CD4-positive, CD25-positive, alpha-beta regulatory T cell (primary cell): ENCODE measurements at regions not wholly inside any gene's neighbourhood (a gene's known extent, or its start where the extent isn't known, plus 50 kb on each side); places are given as distances from the start of the nearest gene placed in this dataset.

Source experiments
- ATAC-seq, 2 donors: fragments of 150-1000 bp; cut with Tn5 transposase; one replicate each; pipeline ENCODE4 v1.10.0; 2021; ENCODE audit warnings: low read depth in 2 of 2, moderate number of reproducible peaks in 2 of 2, moderate library complexity in 1 of 2
- DNase-seq, 3 donors: peaks; one replicate each; pipeline versions ENCODE4 v3.0.0 to v3.0.0-alpha.2; 2012 to 2022; ENCODE audit warnings: mixed read lengths in 1 of 3
- H3K27ac ChIP-seq: one replicate; pipeline ENCODE4 v1.7.0; 2013; ENCODE audit warnings: mild to moderate bottlenecking, low read length; ENCODE audit not compliant: insufficient read depth, poor library complexity, severe bottlenecking
- H3K27me3 ChIP-seq: one replicate; pipeline ENCODE4 v1.7.0; 2013; ENCODE audit warnings: low read length; ENCODE audit not compliant: control insufficient read depth, insufficient read depth
- H3K36me3 ChIP-seq: one replicate; pipeline ENCODE4 v1.7.0; 2013; ENCODE audit warnings: mild to moderate bottlenecking, low read length, moderate library complexity; ENCODE audit not compliant: control insufficient read depth, insufficient read depth
- H3K4me1 ChIP-seq: 2 replicates; pipeline ENCODE4 v1.7.0; 2013; ENCODE audit warnings: mild to moderate bottlenecking, low read length; ENCODE audit not compliant: insufficient read depth, control insufficient read depth, poor library complexity, severe bottlenecking
- H3K4me3 ChIP-seq: one replicate; pipeline ENCODE4 v1.7.0; 2013; ENCODE audit warnings: low read depth, mild to moderate bottlenecking, low read length, moderate library complexity
- H3K9me3 ChIP-seq, 2 experiments: 1 replicate in 1 of 2; 2 replicates in 1 of 2; pipeline ENCODE4 v1.7.0; 2013; ENCODE audit warnings: low read length in 2 of 2, mild to moderate bottlenecking in 1 of 2, moderate library complexity in 1 of 2; ENCODE audit not compliant: control insufficient read depth in 2 of 2
- H3K27ac Mint-ChIP-seq, 3 donors: one replicate each; pipeline ENCODE4 v1.8.0; 2020 to 2022; ENCODE audit warnings: mild to moderate bottlenecking in 3 of 3, mixed read lengths in 3 of 3, moderate library complexity in 2 of 3
- H3K27me3 Mint-ChIP-seq: one replicate; pipeline ENCODE4 v1.8.0; 2022; ENCODE audit warnings: mild to moderate bottlenecking, mixed read lengths
- H3K36me3 Mint-ChIP-seq: one replicate; pipeline ENCODE4 v1.8.0; 2020; ENCODE audit warnings: mixed read lengths
- H3K4me1 Mint-ChIP-seq, 4 donors: one replicate each; pipeline ENCODE4 v1.8.0; 2020 to 2022; ENCODE audit warnings: mixed read lengths in 4 of 4, mild to moderate bottlenecking in 1 of 4
- H3K4me3 Mint-ChIP-seq, 4 donors: one replicate each; pipeline ENCODE4 v1.8.0; 2020 to 2022; ENCODE audit warnings: mild to moderate bottlenecking in 4 of 4, mixed read lengths in 4 of 4, moderate library complexity in 3 of 4
- H3K9me3 Mint-ChIP-seq, 7 donors: one replicate each; pipeline ENCODE4 v1.8.0; 2020 to 2022; ENCODE audit warnings: mixed read lengths in 7 of 7, mild to moderate bottlenecking in 3 of 7, moderate library complexity in 2 of 7

- no peak for ATAC-seq
Measured at GRCh38 chr10:129090165-129090564, 376.9 kb upstream of the MGMT start.

GRCh38 chr10:129090618-129091366, 376.2 kb upstream of the MGMT start:
- no peaks in the 10 kb centered on the region for H3K27me3 ChIP-seq
- no peak overlapping the region for H3K4me3 ChIP-seq
- no peaks in the 10 kb centered on the region for H3K36me3 Mint-ChIP-seq
- H3K27me3 Mint-ChIP-seq, result peaks cover 17% of the 10 kb centered on the region
- H3K4me1 Mint-ChIP-seq, result peaks cover 0 to 8% (median 3%) of the 10 kb centered on the region in 4 donors
- H3K27ac Mint-ChIP-seq, result peak overlapping the region in 1 of 3 donors; percentile 27
- ATAC-seq (no peak), DNase-seq (no peak)
- H3K9me3 ChIP-seq, result no peaks in the 10 kb centered on the region
- H3K36me3 ChIP-seq, result no peaks in the 10 kb centered on the region
- peaks cover 0 to 5% (median 0%) of the 10 kb centered on the region in 7 donors for H3K9me3 Mint-ChIP-seq
- no peak overlapping the region for H3K4me3 Mint-ChIP-seq
- no peaks in the 10 kb centered on the region for H3K4me1 ChIP-seq
- no peak overlapping the region for H3K27ac ChIP-seq

More at GRCh38 chr10:129090165-129090564, 376.9 kb upstream of the MGMT start:
- Mint-ChIP-seq H3K27ac (no peak overlapping the region), H3K27me3 (peaks cover 17% of the 10 kb centered on the region), H3K4me3 (no peak overlapping the region), H3K36me3 (no peaks in the 10 kb centered on the region), H3K9me3 (peaks cover 0 to 5% (median 0%) of the 10 kb centered on the region in 7 donors), H3K4me1 (peaks cover 0 to 8% (median 3%) of the 10 kb centered on the region in 4 donors)
- H3K36me3 ChIP-seq, result no peaks in the 10 kb centered on the region
- H3K4me3 ChIP-seq, result no peak overlapping the region
- no peaks in the 10 kb centered on the region for H3K4me1 ChIP-seq
- no peak for DNase-seq
- H3K27me3 ChIP-seq, result no peaks in the 10 kb centered on the region
- no peaks in the 10 kb centered on the region for H3K9me3 ChIP-seq
- no peak overlapping the region for H3K27ac ChIP-seq

GRCh38 chr10:129093641-129094040, 373.4 kb upstream of the MGMT start:
- Histone ChIP-seq H3K4me3 (no peak overlapping the region), H3K27me3 (no peaks in the 10 kb centered on the region), H3K4me1 (no peaks in the 10 kb centered on the region), H3K27ac (no peak overlapping the region), H3K9me3 (no peaks in the 10 kb centered on the region), H3K36me3 (no peaks in the 10 kb centered on the region)
- no peak for DNase-seq
- no peak for ATAC-seq
- Mint-ChIP-seq H3K27ac (peak overlapping the region in 1 of 3 donors; percentile 50), H3K36me3 (no peaks in the 10 kb centered on the region), H3K27me3 (peaks cover 5% of the 10 kb centered on the region), H3K9me3 (peaks cover 0 to 2% (median 0%) of the 10 kb centered on the region in 7 donors), H3K4me1 (peaks cover 0 to 8% (median 3%) of the 10 kb centered on the region in 4 donors), H3K4me3 (no peak overlapping the region)

- Mint-ChIP-seq H3K4me3 (no peak overlapping the region), H3K4me1 (peaks cover 0 to 9% (median 3%) of the 10 kb centered on the region in 4 donors), H3K36me3 (no peaks in the 10 kb centered on the region), H3K27me3 (peaks cover 5% of the 10 kb centered on the region), H3K27ac (peak overlapping the region in 1 of 3 donors; percentile 50), H3K9me3 (peaks cover 0 to 2% (median 0%) of the 10 kb centered on the region in 7 donors)
- ATAC-seq (no peak), DNase-seq (no peak)
- no peak overlapping the region for H3K27ac ChIP-seq
- no peaks in the 10 kb centered on the region for H3K9me3 ChIP-seq
- H3K27me3 ChIP-seq, result no peaks in the 10 kb centered on the region
- H3K4me3 ChIP-seq, result no peak overlapping the region
- no peaks in the 10 kb centered on the region for H3K36me3 ChIP-seq
- no peaks in the 10 kb centered on the region for H3K4me1 ChIP-seq
Measured at GRCh38 chr10:129094233-129094632, 372.8 kb upstream of the MGMT start.

- H3K27me3 Mint-ChIP-seq, result no peaks in the 10 kb centered on the region
- DNase-seq (no peak), ATAC-seq (no peak)
- no peaks in the 10 kb centered on the region for H3K36me3 Mint-ChIP-seq
- no peaks in the 10 kb centered on the region for H3K4me1 ChIP-seq
- peaks cover under 1 to 12% (median 3%) of the 10 kb centered on the region in 4 donors for H3K4me1 Mint-ChIP-seq
- no peaks in the 10 kb centered on the region for H3K36me3 ChIP-seq
- H3K4me3 ChIP-seq, result no peak overlapping the region
- peaks cover 0 to under 1% (median 0%) of the 10 kb centered on the region in 7 donors for H3K9me3 Mint-ChIP-seq
- H3K4me3 Mint-ChIP-seq, result no peak overlapping the region
- no peaks in the 10 kb centered on the region for H3K9me3 ChIP-seq
- no peak overlapping the region for H3K27ac ChIP-seq
- H3K27ac Mint-ChIP-seq, result no peak overlapping the region
- no peaks in the 10 kb centered on the region for H3K27me3 ChIP-seq
Measured at GRCh38 chr10:129094861-129095260, 372.2 kb upstream of the MGMT start.

DNA sequence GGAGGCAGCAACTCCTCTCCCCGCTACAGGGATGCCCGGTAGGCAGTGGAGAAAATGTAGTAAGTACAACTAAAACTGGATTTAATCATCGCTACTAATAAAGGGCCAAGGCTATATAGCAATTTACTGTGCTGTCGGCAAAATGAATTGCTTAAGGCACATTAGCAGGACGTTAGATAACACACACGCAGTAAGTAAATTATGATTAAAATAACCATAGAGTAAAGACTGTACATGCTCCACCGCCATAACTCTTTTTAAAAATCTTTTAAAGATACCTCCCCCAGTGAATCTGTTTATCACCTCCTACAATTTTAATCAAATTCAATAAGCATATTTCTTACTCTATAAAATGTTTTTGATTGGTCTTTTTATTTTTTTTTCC, 371.4 kb upstream of the MGMT start:
- DNase-seq (no peak), ATAC-seq (no peak)
- Mint-ChIP-seq H3K27me3 (no peaks in the 10 kb centered on the region), H3K9me3 (no peaks in the 10 kb centered on the region), H3K36me3 (no peaks in the 10 kb centered on the region), H3K4me3 (no peak overlapping the region), H3K4me1 (peaks cover 2 to 16% (median 6%) of the 10 kb centered on the region in 4 donors), H3K27ac (peak overlapping the region in 1 of 3 donors; percentile 33)
- Histone ChIP-seq H3K27me3 (no peaks in the 10 kb centered on the region), H3K9me3 (no peaks in the 10 kb centered on the region), H3K36me3 (no peaks in the 10 kb centered on the region), H3K4me3 (no peak overlapping the region), H3K4me1 (no peaks in the 10 kb centered on the region), H3K27ac (no peak overlapping the region)

- Histone ChIP-seq H3K27ac (no peak overlapping the region), H3K36me3 (no peaks in the 10 kb centered on the region), H3K27me3 (no peaks in the 10 kb centered on the region), H3K9me3 (no peaks in the 10 kb centered on the region), H3K4me1 (peaks cover 3% of the 10 kb centered on the region), H3K4me3 (no peak overlapping the region)
- Mint-ChIP-seq H3K4me1 (peaks cover 2 to 22% (median 8%) of the 10 kb centered on the region in 4 donors), H3K9me3 (no peaks in the 10 kb centered on the region), H3K27me3 (no peaks in the 10 kb centered on the region), H3K27ac (no peak overlapping the region), H3K4me3 (no peak overlapping the region), H3K36me3 (no peaks in the 10 kb centered on the region)
- ATAC-seq (no peak), DNase-seq (no peak)
Measured at GRCh38 chr10:129096065-129096984, 370.7 kb upstream of the MGMT start.
